ENCODE measurements at regions not wholly inside any gene's neighbourhood (a gene's known extent, or its start where the extent isn't known, plus 50 kb on each side); places are given as distances from the start of the nearest gene placed in this dataset.

- no peak for DNase-seq
Observed at GRCh38 chr10:109474261-109474660, 449.1 kb downstream of the XPNPEP1 start.

DNA sequence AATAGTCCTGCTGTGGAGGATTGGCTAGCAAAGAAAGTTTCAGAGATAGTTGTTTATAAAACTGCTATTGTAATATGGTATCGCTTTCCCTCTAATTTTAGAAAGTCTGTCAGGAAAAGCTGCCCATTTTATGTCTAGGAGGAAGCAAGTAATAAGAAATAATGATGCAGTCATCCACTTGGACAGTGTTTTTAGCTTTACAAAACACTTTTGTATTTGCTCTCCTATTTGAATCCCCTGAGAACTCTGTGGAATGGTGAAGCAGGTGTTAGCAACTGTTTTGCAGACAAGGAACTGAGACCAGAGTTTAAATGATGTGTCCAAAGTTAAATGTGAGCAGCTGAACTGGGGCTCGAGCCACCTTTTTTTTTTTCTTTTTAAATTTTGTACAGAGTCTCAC, 455.8 kb downstream of the XPNPEP1 start:
- DNase-seq = no peak

GRCh38 chr10:109464949-109465348, 458.4 kb downstream of the XPNPEP1 start:
- DNase-seq = no peak

DNA sequence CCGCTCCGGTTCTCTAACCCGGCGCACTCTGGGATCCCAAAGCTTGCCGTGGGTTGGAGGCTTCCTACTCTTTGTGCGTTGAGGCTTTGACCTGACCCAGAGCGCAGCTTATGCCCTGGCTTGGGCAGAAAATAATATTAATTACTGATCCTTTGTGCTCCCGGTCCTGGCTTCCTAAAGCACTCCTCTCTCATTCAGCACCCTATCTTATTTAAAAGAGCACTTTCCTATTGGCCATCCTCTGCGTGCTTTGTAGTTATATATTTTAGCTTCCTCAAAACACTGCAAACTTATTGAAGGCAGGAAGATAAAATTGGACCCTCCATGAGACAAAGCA, 466.0 kb downstream of the XPNPEP1 start:
- no peak for DNase-seq

DNA sequence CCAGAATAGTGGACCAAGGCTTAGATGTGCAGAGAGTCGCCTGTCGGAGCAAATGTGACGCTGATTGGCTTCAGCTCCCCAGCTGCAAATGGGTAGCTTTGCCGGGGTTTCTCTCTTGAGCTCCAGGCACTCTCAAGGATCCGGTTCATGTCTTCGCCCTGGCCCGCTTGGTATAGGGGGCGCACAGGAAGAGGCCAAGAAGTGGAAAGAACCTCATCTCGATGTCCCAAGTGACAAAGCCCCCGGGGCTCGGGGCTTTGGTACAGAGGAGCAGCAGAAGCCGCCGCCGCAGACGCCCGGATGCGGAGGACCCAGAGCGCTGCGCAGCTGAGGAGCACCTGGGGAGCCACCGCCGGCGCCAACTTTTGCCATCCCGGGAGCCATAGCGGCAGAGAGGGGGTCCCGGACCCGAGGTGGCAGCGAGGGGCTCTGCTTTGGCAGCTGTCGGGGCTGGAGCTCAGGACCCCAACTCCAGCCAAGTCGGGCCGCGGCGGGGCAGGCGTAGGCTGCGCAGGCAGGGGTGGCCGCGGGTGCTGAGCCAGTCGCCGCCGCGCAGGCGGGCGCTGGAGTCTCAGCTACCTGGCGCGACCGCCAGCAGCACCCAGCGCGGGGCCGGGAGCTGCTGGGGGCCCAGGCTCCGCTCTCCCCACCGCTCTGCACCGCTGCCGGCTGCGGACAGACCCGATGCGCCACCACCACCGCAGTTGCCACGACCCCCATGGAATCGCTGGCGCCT, 466.6 kb downstream of the XPNPEP1 start:
- DNase-seq = no peak

DNA sequence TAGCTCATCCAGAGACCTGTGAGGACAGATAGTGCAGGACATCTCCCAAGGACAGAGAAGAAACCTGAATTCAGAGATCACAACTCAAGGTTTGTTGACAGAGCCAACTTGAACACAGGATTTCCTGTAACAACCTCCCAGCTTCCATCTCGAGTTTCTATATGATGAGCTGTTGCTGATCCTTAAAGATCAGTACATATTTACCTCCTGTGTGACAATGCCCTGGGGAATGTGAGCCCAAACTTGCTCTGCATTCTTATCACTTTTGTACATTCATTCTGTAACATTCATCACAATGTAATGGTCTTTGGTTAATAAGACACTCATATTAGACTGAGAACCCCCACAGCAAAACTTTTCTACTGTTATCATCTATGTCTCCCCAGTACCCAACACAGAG, 468.6 kb downstream of the XPNPEP1 start:
- DNase-seq = no peak

- DNase-seq = no peak
Observed at GRCh38 chr10:109451879-109452278, 471.4 kb downstream of the XPNPEP1 start.

- no peak for DNase-seq
Observed at GRCh38 chr10:109450702-109451101, 472.6 kb downstream of the XPNPEP1 start.

GRCh38 chr10:109433434-109433833, 489.9 kb downstream of the XPNPEP1 start:
- no peak for DNase-seq

DNA sequence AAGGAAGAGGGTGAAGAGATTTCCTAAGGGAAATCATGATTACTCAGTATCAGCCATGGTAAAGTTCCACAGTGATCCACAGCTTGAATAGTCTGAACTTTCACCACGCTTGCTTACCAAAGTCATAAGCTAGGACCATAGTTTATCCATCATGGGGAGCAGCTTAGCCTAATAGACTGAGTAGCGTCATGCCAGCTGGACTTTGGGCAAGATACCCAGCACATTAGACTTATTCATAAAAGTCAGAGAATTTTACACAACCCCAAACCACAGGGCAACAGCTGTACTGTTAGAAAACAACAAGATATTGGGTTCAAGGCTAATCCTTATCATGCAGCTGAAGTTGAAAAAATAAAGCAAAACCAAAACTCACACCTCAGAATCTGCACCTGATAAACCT, 491.0 kb downstream of the XPNPEP1 start:
- DNase-seq = no peak

DNA sequence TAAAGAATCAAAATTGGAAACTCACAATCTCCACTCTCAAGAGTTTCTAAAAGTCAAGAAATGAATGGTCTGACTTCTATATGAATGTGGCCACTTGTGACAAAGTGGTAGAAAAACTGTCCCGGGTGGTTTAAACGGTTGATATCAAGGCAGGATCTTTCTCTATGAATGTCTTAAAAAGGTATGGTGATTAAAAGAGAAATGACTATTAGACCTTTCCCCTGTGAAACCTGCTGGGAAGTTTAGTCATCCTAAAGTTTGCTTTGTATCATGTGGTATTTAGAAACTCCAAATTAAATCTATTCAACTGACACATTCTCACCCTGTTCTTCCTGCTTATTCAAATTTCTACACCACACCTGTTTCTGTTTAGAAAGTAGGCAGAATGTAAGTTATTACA, 492.5 kb downstream of the XPNPEP1 start:
- DNase-seq = no peak

- DNase-seq = no peak
Observed at GRCh38 chr10:109430043-109430760, 493.1 kb downstream of the XPNPEP1 start.

DNA sequence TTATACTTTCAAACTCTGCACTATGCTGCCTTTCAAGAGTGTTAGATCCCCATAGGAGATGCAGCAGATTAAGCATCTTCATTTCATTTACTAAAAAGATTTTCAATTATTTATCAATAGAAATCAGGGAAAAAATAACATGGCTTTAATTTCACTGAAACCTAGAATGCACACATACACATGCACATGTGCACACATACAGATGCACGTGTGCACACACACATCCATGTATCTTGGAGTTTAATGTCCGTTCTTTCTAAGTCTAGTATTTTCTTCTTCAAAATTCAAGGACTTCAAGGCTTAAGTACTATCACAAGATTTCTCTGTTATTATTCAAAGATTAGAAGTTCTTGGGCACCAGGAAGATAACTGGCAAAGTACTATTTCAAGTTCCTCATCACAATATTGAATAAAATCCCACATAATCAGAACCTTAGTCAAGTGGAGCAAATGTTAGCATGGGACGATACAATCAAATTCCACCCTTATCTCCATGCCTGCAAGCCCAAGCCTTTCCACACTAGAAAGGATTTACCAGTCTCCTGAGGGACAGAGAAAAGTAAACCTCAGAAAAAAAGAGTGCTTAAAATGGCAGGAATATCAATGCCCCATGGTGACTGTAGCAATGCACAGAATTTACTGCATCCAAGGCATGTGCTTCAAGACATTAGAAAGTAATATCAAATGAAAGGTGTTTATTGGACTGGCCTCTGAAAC, 494.4 kb downstream of the XPNPEP1 start:
- no peak for DNase-seq

GRCh38 chr10:109427411-109427810, 495.9 kb downstream of the XPNPEP1 start:
- DNase-seq = no peak

GRCh38 chr10:109426987-109427386, 496.3 kb downstream of the XPNPEP1 start:
- no peak for DNase-seq

DNA sequence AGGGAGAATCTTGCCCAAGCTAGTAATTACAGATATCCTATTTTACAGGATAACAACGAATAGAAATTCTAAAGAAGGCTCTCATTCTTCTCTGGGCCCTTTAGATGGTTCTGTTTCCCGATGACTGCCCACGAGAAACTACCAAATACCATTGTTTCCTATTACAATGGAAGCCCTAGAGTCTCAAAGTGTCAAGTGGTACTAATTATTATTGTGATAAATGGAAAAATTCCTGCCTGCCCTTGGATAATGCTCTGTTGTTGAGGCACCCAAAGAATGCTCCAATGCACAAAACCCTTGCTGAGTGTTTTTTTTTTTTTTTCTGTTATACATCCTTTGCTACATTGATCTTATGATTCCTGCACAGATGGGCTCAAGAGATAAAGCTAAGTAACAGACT, 504.5 kb downstream of the XPNPEP1 start:
- DNase-seq = no peak

- DNase-seq = no peak
Observed at GRCh38 chr10:109417803-109418202, 505.5 kb downstream of the XPNPEP1 start.

GRCh38 chr10:109412353-109412752, 511.0 kb downstream of the XPNPEP1 start:
- no peak for DNase-seq

- no peak for DNase-seq
Observed at GRCh38 chr10:109411917-109412316, 511.4 kb downstream of the XPNPEP1 start.

DNA sequence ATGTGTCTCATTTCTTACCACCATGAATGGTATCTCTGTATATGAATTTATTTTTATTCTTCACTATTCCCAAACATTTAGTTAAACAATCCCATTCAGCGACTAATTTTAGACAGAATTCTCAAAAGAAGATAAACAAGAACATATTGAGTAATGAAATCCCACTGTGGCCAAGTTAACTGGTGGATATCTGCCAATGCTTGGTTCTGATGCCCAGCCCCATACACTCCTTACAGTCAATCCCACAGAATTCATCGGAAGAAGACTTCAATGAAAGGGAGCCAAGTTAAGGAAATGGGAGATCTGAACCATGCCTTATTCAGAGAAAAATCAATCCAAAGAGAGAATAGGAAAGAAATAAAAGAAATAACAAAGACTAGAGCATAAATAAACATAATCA, 518.0 kb downstream of the XPNPEP1 start:
- no peak for DNase-seq

DNA sequence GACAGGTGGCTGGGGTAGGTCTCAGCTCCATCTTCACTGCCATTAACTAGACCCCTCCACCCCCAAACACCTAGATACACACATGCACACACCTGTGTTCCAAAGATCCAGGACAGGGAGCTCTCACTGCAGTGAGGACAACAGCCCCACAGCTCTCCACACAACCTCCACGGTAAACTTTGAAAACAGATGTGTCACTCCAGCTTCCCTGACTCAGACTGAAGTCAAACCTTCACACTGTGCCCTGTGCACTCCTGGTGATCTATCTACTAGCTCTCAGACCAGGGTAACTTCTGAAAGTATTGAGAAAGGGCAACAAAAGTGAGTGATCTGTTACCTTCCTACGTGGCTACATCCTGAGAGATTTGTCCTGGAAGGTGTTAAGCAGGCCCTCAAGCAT, 519.8 kb downstream of the XPNPEP1 start:
- no peak for DNase-seq

DNA sequence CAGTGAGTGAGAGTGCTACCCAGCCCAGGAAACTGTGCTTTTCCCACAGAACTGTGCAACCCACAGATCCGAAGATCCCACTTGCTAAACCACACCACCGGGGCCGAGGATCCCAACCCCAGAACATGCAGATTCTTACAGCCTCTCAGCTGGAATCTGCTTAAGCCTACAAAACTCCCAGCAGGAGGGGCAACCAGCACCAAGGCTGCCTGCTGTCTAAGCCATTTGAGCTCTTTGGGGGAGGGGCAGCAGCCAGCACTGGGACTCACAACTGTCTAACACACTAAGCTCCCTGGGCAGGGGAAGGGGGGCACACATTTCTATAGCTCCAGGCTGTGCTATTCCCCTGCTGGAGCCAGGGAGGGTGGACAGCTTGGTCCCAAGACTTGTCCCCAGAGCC, 529.9 kb downstream of the XPNPEP1 start:
- no peak for DNase-seq

DNA sequence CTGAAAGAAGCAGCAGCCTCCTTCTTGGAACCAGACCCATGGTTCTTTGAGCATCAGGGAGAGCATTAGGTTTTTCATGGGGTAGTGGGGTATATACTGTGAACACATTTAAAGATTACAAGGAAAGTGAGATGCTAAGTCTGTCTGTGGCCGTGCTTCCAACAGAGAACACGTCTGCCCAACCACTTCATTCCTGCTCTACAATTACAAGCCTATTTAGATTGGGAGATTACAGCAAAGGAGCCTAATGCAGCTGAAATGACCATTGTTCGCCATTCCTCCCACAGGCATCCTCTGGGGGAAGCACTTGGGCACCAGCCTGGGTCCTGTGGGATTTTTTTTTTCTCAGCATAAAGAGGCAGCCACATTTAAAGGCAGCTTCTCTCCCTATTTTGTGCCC, 536.4 kb downstream of the XPNPEP1 start:
- no peak for DNase-seq

DNA sequence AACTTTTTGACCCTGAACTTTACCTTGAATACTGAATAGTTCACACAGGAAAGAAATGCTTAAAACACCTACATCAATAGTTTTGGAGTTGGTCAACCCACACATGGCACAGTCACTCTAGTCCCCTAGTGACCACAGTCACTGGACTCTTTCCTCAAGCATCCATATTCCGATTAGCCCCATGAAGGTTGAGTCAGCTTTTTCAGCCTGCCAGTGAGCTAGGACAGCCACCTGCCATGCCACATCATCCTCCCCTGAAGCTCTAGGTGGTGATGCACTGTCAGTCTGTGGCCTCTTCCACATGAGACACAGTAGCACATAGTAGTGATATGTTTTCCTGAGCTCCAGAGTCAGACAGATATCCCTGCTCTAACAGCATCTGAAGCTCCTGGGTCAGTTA, 537.2 kb downstream of the XPNPEP1 start:
- no peak for DNase-seq
